ENCODE measurements at regions not wholly inside any gene's neighbourhood (a gene's known extent, or its start where the extent isn't known, plus 50 kb on each side); places are given as distances from the start of the nearest gene placed in this dataset.

DNA sequence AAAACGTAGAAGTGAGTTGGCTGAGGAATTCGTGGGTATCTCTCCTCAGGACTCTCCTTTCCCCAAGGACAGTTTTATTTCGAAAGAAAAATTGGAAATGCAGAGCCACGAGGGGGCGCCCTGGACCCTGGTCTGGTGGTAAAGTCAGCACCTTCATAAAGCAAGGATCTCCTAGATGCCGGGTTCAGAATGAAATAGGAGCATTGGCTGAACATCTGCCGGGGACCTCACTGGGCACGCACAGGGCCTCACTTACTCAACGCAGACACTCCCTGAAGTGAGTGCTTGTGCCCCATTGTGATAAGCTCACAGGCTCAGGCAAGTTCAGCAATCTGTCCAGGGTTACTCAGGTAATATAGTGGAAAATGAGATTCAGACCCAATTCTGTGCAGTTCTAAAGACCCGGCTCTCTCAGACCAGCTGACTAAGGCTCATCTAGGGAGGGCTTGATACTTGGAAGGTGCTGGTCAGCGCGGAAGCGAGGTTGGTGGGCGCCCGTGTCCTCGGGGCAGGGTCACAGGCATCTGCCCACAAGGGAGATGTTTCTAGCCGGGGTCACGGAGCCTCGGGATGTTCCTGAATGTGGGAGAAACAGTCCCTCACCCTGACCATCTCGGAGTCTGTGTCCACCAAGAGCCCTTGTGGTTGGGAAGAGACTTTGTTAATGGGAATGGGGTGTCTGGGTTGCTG is 55.7 kb upstream of the ETV3 start:
- intact Hi-C loops (cut with micrococcal nuclease; ENCODE audit: unreplicated experiment) = loop anchor here (2.0 to 5.0 kb wide), 2 partner anchors 168 to 295 kb away; no protein-coding TSS in a partner anchor
- H3K4me3 ChIP-seq (ENCODE audit: low read depth in 2 of 2, low read length in 2 of 2) = no peak overlapping the region
- H3K4me1 ChIP-seq (ENCODE audit: control insufficient read depth, insufficient read depth, low read length) = no peaks in the 10 kb centered on the region
- DNase-seq (ENCODE audit: low read depth, low spot score) (peak; percentile 30), ATAC-seq (peak; percentile 75)
- BruUV-seq (replicated peaks) = no TSS peak
- no peak overlapping the region for H3K27ac ChIP-seq (ENCODE audit: low read length)
- H3K36me3 ChIP-seq (ENCODE audit: control insufficient read depth, insufficient read depth, low read length) = no peaks in the 10 kb centered on the region
- no peaks in the 10 kb centered on the region for H3K9me3 ChIP-seq (ENCODE audit: control insufficient read depth, insufficient read depth, low read depth, low read length)
- POLR2A ChIA-PET = no interaction called here
- H3K27me3 ChIP-seq (ENCODE audit: control insufficient read depth, insufficient read depth, low read length) = peaks cover 10% of the 10 kb centered on the region
- no peak for TF ChIP-seq SIN3A (IDR thresholded peaks at IDR 0.05; ENCODE audit: borderline replicate concordance, insufficient read depth, low read depth, low read length)
- TF ChIP-seq, protein P1, sequence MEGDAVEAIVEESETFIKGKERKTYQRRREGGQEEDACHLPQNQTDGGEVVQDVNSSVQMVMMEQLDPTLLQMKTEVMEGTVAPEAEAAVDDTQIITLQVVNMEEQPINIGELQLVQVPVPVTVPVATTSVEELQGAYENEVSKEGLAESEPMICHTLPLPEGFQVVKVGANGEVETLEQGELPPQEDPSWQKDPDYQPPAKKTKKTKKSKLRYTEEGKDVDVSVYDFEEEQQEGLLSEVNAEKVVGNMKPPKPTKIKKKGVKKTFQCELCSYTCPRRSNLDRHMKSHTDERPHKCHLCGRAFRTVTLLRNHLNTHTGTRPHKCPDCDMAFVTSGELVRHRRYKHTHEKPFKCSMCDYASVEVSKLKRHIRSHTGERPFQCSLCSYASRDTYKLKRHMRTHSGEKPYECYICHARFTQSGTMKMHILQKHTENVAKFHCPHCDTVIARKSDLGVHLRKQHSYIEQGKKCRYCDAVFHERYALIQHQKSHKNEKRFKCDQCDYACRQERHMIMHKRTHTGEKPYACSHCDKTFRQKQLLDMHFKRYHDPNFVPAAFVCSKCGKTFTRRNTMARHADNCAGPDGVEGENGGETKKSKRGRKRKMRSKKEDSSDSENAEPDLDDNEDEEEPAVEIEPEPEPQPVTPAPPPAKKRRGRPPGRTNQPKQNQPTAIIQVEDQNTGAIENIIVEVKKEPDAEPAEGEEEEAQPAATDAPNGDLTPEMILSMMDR (IDR thresholded peaks at IDR 0.05) = peak; percentile 95
- in situ Hi-C loops (cut with HindIII; ENCODE audit: low pct_unique_long_range_greater_than_20kb, low sequenced_read_pairs) = no loop called here
- CTCF ChIA-PET = no interaction called here

DNA sequence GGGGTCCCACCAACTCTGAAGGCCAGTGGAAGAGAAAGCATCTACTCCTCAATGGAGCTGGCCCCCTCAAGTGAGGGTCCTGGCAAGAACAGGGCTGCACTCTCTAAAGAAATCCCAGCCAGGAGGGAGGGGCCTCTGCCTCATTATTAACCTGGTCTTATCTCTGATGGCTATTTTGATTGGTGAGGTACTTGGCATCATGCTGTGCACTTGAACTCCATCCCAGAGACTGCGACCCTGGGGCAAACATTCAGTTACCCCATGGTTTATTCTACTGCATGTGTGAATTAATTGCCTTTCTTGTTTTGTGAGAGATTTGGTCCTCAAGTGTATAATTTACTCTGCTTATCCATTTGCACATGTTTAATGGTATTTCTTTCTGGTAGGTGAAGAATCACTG is 55.0 kb upstream of the ETV3 start:
- no peaks in the 10 kb centered on the region for H3K36me3 ChIP-seq (ENCODE audit: control insufficient read depth, insufficient read depth, low read length)
- peaks cover 10% of the 10 kb centered on the region for H3K27me3 ChIP-seq (ENCODE audit: control insufficient read depth, insufficient read depth, low read length)
- ATAC-seq = no peak
- no peak for DNase-seq (ENCODE audit: low read depth, low spot score)
- H3K4me1 ChIP-seq (ENCODE audit: control insufficient read depth, insufficient read depth, low read length) = no peaks in the 10 kb centered on the region
- in situ Hi-C loops (cut with HindIII; ENCODE audit: low pct_unique_long_range_greater_than_20kb, low sequenced_read_pairs) = no loop called here
- ChIA-PET CTCF (no interaction called here), POLR2A (no interaction called here)
- H3K27ac ChIP-seq (ENCODE audit: low read length) = no peak overlapping the region
- TF ChIP-seq TCF7L2 (IDR thresholded peaks at IDR 0.05; ENCODE audit: low read depth, low read length) (no peak), POLR2AphosphoS5 (IDR thresholded peaks at IDR 0.05; ENCODE audit: low read depth, low read length) (no peak), SIN3A (IDR thresholded peaks at IDR 0.05; ENCODE audit: borderline replicate concordance, insufficient read depth, low read depth, low read length) (no peak)
- TF ChIP-seq, protein P1 (IDR thresholded peaks at IDR 0.05) = no peak
- TF ChIP-seq, protein P2, sequence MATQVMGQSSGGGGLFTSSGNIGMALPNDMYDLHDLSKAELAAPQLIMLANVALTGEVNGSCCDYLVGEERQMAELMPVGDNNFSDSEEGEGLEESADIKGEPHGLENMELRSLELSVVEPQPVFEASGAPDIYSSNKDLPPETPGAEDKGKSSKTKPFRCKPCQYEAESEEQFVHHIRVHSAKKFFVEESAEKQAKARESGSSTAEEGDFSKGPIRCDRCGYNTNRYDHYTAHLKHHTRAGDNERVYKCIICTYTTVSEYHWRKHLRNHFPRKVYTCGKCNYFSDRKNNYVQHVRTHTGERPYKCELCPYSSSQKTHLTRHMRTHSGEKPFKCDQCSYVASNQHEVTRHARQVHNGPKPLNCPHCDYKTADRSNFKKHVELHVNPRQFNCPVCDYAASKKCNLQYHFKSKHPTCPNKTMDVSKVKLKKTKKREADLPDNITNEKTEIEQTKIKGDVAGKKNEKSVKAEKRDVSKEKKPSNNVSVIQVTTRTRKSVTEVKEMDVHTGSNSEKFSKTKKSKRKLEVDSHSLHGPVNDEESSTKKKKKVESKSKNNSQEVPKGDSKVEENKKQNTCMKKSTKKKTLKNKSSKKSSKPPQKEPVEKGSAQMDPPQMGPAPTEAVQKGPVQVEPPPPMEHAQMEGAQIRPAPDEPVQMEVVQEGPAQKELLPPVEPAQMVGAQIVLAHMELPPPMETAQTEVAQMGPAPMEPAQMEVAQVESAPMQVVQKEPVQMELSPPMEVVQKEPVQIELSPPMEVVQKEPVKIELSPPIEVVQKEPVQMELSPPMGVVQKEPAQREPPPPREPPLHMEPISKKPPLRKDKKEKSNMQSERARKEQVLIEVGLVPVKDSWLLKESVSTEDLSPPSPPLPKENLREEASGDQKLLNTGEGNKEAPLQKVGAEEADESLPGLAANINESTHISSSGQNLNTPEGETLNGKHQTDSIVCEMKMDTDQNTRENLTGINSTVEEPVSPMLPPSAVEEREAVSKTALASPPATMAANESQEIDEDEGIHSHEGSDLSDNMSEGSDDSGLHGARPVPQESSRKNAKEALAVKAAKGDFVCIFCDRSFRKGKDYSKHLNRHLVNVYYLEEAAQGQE (IDR thresholded peaks at IDR 0.05; ENCODE audit: insufficient read depth in 1 of 2, low read depth in 2 of 2, low read length in 1 of 2) = no peak
- no peaks in the 10 kb centered on the region for H3K9me3 ChIP-seq (ENCODE audit: control insufficient read depth, insufficient read depth, low read depth, low read length)
- H3K4me3 ChIP-seq (ENCODE audit: low read depth in 2 of 2, low read length in 2 of 2) = no peak overlapping the region
- BruUV-seq (replicated peaks) = no TSS peak
- intact Hi-C loops (cut with micrococcal nuclease; ENCODE audit: unreplicated experiment) = loop anchor here (2.0 to 5.0 kb wide), 2 partner anchors 169 to 296 kb away; no protein-coding TSS in a partner anchor
